Keratinocyte (primary cell): ENCODE measurements at regions not wholly inside any gene's neighbourhood (a gene's known extent, or its start where the extent isn't known, plus 50 kb on each side); places are given as distances from the start of the nearest gene placed in this dataset.

Source experiments
- CTCF ChIP-seq, 3 experiments: IDR thresholded peaks in 1 of 3; conservative IDR thresholded peaks in 1 of 3; optimal IDR thresholded peaks in 1 of 3; 2 replicates in 2 of 3; 3 replicates in 1 of 3; pipeline versions ENCODE3 to v1.5.1; 2011; ENCODE audit warnings: low read length in 3 of 3, mild to moderate bottlenecking in 3 of 3, moderate library complexity in 2 of 3, control low read depth in 1 of 3, inconsistent platforms in 1 of 3; ENCODE audit not compliant: insufficient read depth in 2 of 3; ENCODE audit errors: extremely low read depth in 1 of 3
- EZH2 ChIP-seq: IDR thresholded peaks from one replicate; pipeline ENCODE4 v1.6.1; 2012; ENCODE audit warnings: inconsistent platforms, mild to moderate bottlenecking, low read length, moderate library complexity

GRCh38 chr20:54984104-54984448 is 508.7 kb downstream of the DOK5 start:
- TF ChIP-seq CTCF (optimal IDR thresholded peaks at IDR 0.05 in 1 of 3, IDR thresholded peaks at IDR 0.05 in 1 of 3, conservative IDR thresholded peaks at IDR 0.05 in 1 of 3; ENCODE audit: extremely low read depth in 1 of 3, insufficient read depth in 2 of 3, low read length in 3 of 3) (no peak), EZH2 (no peak)
